Muscle layer of colon (tissue), 2 donors: ENCODE measurements at regions not wholly inside any gene's neighbourhood (a gene's known extent, or its start where the extent isn't known, plus 50 kb on each side); places are given as distances from the start of the nearest gene placed in this dataset.

ENCODE experiments used
- H3K27ac ChIP-seq: one replicate; pipeline ENCODE4 v1.7.0; 2013; ENCODE audit warnings: low read depth, mild to moderate bottlenecking, low read length, moderate library complexity
- H3K27me3 ChIP-seq, 2 donors: one replicate each; pipeline ENCODE4 v1.7.0; 2013; ENCODE audit warnings: low read length in 2 of 2, mild to moderate bottlenecking in 2 of 2; ENCODE audit not compliant: insufficient read depth in 2 of 2, control insufficient read depth in 1 of 2
- H3K36me3 ChIP-seq: one replicate; pipeline ENCODE4 v1.7.0; 2013; ENCODE audit warnings: mild to moderate bottlenecking, low read length; ENCODE audit not compliant: insufficient read depth
- H3K4me1 ChIP-seq: one replicate; pipeline ENCODE4 v1.7.0; 2013; ENCODE audit warnings: mild to moderate bottlenecking, low read length; ENCODE audit not compliant: insufficient read depth
- H3K4me3 ChIP-seq, 2 donors: one replicate each; pipeline ENCODE4 v1.7.0; 2013; ENCODE audit warnings: low read length in 2 of 2, low read depth in 1 of 2, mild to moderate bottlenecking in 1 of 2, moderate library complexity in 1 of 2
- H3K9ac ChIP-seq: one replicate; pipeline ENCODE4 v1.7.0; 2013; ENCODE audit warnings: low read length
- H3K9me3 ChIP-seq: one replicate; pipeline ENCODE4 v1.7.0; 2013; ENCODE audit warnings: mild to moderate bottlenecking, low read length
- donor health status: abdominal sarcoma.
- donor health status: Adenocarcinoma of cecum.

DNA sequence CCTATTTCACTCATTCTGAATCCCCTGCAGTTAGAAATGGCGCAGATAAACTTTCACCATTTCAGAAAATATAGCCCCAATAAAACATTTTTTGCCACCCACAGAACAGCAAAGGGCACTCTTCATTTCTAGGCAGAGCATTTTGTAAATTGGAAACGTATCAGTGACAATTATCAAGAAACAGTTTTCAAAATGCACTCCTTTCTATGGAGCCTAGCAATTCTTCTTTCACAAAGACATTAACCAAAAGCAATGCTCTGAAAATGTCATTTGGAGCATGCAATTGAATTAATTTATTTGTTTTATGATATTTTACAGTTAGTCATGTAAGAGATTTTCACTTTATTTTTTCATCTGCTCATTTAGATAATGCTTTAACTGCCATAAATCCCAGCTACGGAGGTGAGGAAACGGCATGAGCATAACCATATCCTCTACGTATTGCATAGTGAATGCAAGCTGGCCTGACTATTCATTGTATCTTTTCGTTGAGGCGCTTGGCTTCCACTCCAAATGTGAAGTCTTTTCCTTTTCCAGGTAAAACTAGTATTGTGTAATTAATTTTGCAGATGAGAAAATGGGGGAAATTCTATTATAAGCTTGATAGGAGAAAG lies 813.4 kb downstream of the C6orf118 start:
- Histone ChIP-seq H3K4me3 (no peak overlapping the region), H3K27ac (no peak overlapping the region), H3K4me1 (no peaks in the 10 kb centered on the region), H3K9ac (no peak overlapping the region), H3K36me3 (no peaks in the 10 kb centered on the region), H3K9me3 (no peaks in the 10 kb centered on the region), H3K27me3 (no peaks in the 10 kb centered on the region)

DNA sequence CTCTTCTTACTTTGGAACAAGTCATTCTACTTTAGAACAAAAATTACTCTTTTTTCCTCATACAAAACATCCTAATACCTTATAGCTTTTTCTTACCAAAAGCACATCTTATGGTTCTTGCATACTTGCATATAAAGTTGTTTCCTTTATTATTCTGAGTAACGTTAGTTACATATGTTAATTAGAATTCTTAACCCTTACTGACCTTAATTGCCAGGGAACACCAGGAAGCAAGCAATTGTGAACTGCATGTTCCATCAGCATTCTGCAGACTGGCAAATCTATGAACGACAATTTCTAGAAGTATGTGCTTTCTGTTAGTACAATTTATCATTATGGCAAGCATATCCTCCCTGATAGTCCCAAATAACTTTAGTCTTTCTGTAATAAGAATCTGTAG lies 831.0 kb downstream of the C6orf118 start:
- H3K27me3 ChIP-seq, result no peaks in the 10 kb centered on the region
- no peak overlapping the region for H3K27ac ChIP-seq
- no peak overlapping the region for H3K9ac ChIP-seq
- no peaks in the 10 kb centered on the region for H3K36me3 ChIP-seq
- H3K4me3 ChIP-seq, result no peak overlapping the region
- no peaks in the 10 kb centered on the region for H3K4me1 ChIP-seq
- no peaks in the 10 kb centered on the region for H3K9me3 ChIP-seq

DNA sequence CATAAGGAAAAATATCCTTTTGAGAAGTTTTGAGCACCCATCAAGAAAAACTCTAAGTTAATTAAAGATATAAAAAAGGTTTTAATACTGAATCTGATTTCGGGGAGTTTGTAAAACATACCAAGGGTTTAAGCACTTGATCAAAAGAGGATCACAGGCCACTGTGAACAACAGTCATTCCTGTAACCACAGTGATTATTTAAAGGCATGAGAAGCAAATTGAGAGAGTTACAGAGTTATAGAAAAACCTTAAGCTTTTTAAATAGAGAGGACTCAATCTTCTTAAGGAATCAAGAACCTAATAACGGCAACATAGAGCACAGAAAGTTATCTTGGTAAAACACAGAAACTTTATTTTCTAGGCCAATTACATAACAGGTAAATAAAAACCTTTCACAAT lies 831.6 kb downstream of the C6orf118 start:
- H3K9me3 ChIP-seq, result no peaks in the 10 kb centered on the region
- no peaks in the 10 kb centered on the region for H3K27me3 ChIP-seq

DNA sequence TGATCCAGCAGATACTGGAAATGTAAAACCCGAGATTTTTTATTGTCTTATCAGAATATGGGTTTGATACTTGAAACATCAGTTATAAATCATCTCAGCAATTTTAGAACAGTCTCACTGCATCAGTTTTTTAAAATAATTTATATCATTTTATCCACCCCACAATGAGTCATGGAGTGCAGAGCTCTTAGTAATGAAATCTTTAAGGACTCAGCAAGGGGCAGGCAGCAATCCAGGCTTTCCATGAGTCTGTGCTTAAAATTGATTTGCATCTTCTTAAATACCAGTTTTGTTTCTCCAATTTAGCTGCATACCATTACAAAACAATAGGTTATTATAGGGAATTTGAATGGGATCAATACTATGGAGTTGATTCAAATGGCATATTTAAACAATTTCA lies 832.3 kb downstream of the C6orf118 start:
- no peaks in the 10 kb centered on the region for H3K4me1 ChIP-seq
- H3K27ac ChIP-seq, result no peak overlapping the region
- H3K4me3 ChIP-seq, result no peak overlapping the region
- H3K36me3 ChIP-seq, result no peaks in the 10 kb centered on the region
- no peaks in the 10 kb centered on the region for H3K27me3 ChIP-seq
- H3K9me3 ChIP-seq, result no peaks in the 10 kb centered on the region
- no peak overlapping the region for H3K9ac ChIP-seq

More for the DNA sequence above, 831.6 kb downstream of the C6orf118 start:
- no peaks in the 10 kb centered on the region for H3K36me3 ChIP-seq
- H3K27ac ChIP-seq, result no peak overlapping the region
- no peak overlapping the region for H3K4me3 ChIP-seq
- no peak overlapping the region for H3K9ac ChIP-seq
- H3K4me1 ChIP-seq, result no peaks in the 10 kb centered on the region

DNA sequence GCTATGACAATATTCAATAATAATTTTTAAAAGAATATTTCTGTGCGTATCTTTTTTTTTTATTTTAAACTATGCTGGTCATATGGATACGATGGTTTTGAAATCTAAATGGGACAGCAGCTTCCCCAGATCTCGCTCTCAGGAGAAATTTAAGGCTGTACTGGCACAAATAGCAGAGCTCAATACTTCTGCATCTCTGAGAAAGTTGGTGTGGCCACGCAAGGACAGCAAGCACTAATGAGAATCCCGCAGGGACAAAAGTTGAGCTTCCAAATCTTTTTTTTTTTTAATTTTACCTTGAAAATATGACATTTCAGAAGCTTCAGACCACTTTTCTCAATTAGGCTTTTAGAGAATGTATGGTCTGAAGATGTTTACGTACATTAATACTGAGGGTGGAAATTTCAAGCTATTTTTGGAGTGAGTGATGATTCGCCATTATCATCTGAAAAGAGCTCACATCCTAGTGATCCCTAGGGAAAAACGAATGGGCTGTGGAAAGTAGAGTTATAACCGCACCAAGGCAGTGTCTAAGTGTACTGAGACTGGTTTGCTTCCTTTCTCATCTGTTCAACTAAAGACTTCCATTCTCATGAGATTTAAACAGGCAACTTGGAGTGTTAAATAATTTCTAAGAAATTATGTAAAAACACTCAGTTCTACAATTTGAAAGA lies 840.0 kb downstream of the C6orf118 start:
- H3K9me3 ChIP-seq, result no peaks in the 10 kb centered on the region
- H3K27me3 ChIP-seq, result no peaks in the 10 kb centered on the region
- no peaks in the 10 kb centered on the region for H3K4me1 ChIP-seq
- H3K4me3 ChIP-seq, result no peak overlapping the region
- no peak overlapping the region for H3K27ac ChIP-seq
- H3K9ac ChIP-seq, result no peak overlapping the region
- H3K36me3 ChIP-seq, result no peaks in the 10 kb centered on the region

DNA sequence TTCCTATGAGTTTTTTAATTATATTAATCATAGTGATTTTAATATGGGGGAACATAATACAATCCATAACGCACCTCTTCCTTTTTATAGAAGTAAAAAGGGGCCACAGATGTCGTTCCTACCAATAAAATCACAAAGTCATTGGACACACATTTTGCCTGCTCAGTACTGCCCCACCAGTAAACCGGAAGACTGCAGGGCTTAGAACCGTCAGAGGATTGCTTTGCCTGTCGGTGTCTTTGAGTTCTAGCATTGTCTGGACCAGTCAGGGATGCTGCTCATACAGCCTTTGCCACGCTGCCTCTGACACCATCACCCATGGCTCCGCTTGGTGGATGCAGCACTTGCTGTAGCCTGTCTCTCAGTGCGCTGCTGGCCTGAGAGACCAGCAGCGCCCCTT lies 853.6 kb downstream of the C6orf118 start:
- Histone ChIP-seq H3K4me3 (no peak overlapping the region), H3K36me3 (no peaks in the 10 kb centered on the region), H3K27ac (no peak overlapping the region), H3K27me3 (no peaks in the 10 kb centered on the region), H3K9ac (no peak overlapping the region), H3K9me3 (no peaks in the 10 kb centered on the region), H3K4me1 (no peaks in the 10 kb centered on the region)

DNA sequence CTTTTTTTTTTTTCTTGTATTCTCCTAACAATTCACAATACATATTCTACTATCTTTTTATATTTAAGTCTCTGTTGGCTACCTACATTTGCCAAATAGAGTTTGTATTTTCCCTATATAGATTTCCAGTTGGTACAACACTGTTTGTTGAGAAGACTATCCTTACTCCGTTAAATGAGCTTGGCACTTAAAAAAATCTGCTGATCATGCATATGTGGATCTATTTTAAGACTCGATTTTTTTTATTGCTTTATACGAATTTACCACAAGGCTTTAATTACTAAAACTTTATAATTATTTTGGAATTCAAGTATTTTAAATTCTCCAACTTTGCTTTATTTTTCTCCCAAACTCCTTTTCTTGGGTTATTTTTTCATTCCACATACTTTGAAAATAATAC lies 855.6 kb downstream of the C6orf118 start:
- Histone ChIP-seq H3K4me1 (no peaks in the 10 kb centered on the region), H3K36me3 (no peaks in the 10 kb centered on the region), H3K9ac (no peak overlapping the region), H3K27ac (no peak overlapping the region), H3K9me3 (no peaks in the 10 kb centered on the region), H3K27me3 (no peaks in the 10 kb centered on the region), H3K4me3 (no peak overlapping the region)

DNA sequence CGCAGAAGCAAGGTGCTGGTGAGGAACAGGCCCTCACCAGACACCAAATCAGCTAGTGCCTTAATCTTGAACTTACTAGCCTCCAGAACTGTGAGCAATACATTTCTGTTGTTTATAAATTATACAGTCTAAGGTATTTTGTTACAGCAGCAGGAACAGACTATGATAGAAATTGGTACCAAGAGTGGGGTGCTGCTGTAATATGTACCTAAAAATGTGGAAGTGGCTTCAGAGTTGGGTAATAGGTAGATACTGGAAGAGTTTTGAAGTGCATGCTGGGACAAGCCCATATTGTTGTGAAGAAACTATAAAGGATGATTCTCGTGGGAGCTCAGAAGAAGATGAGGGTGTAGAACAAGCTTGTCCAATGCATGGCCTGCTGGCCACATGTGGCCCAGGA lies 866.8 kb downstream of the C6orf118 start:
- Histone ChIP-seq H3K9me3 (no peaks in the 10 kb centered on the region), H3K4me3 (no peak overlapping the region), H3K36me3 (no peaks in the 10 kb centered on the region), H3K9ac (no peak overlapping the region), H3K27ac (no peak overlapping the region), H3K27me3 (no peaks in the 10 kb centered on the region), H3K4me1 (no peaks in the 10 kb centered on the region)

DNA sequence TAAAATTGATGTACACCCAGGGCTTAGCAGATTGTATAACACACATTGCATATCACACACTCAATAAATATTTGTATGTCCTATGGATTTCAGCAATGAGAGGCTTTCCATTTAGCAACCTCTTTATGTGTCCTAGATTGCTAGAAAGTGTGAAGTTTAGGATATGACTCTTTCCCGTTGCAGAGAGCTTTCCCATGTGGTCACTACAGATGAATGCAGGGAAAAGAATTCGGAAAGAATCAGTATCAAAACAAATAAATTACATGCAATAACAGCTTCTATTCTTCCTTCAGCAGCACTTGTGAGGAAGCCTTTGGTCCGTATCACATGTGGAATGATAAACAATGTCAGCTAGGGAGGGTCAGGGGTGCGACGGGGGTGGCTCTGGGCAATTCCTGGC lies 870.1 kb downstream of the C6orf118 start:
- H3K4me1 ChIP-seq, result no peaks in the 10 kb centered on the region
- no peak overlapping the region for H3K9ac ChIP-seq
- H3K36me3 ChIP-seq, result no peaks in the 10 kb centered on the region
- H3K4me3 ChIP-seq, result no peak overlapping the region
- H3K27ac ChIP-seq, result no peak overlapping the region
- no peaks in the 10 kb centered on the region for H3K9me3 ChIP-seq
- no peaks in the 10 kb centered on the region for H3K27me3 ChIP-seq

DNA sequence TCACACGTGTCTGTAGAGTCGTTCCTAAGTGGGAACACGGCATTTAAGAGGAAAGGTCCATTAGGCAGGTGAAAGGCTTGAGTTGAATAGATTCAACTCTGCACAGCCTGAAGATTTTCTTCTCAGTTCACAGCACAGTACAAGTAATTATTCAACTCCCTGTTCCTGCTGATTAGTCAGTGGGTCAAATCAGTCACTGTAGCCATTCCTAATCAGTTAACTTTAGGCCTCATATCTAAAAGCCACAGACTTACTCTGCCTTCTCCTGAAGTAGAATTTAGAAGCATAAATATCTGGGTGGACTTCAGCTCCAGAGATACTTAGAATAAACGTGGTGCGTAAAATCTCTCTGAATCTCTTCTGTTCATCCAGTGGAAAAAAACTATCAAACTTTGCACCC lies 872.4 kb downstream of the C6orf118 start:
- Histone ChIP-seq H3K4me1 (no peaks in the 10 kb centered on the region), H3K27me3 (no peaks in the 10 kb centered on the region), H3K4me3 (no peak overlapping the region), H3K9ac (no peak overlapping the region), H3K9me3 (no peaks in the 10 kb centered on the region), H3K36me3 (no peaks in the 10 kb centered on the region), H3K27ac (no peak overlapping the region)

DNA sequence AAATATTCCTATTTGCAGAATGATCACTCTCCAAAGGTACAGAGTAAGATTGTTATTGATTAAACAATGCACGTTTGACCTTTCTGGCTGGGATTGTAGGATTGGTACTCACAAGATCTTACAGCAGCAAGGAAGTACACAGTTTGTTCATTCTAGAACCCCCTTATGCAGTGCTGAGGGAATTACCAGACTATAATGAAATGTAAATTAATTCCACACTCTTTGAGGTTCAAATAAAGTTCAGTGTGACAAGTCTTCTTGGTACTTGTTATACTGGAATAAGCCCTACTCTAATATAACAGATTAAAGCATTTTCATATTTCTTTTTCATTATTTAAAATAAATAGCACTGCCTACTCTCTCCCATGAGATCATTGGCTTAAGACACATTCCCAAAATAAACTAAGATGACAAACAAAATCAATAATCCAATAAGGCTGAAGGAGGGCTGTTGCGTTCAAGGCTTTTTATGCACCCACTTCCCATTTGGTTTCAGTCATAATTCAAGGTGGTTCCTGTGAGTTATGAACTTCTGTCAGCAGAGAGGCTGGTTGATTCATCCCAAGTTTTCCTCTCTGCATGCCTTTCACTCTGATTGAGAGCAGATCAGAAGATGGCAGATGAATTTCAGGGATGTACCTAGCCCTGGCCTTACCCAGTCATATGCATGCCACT lies 881.5 kb downstream of the C6orf118 start:
- no peaks in the 10 kb centered on the region for H3K4me1 ChIP-seq
- H3K9ac ChIP-seq, result no peak overlapping the region
- no peak overlapping the region for H3K27ac ChIP-seq
- H3K27me3 ChIP-seq, result no peaks in the 10 kb centered on the region
- H3K9me3 ChIP-seq, result no peaks in the 10 kb centered on the region
- no peaks in the 10 kb centered on the region for H3K36me3 ChIP-seq
- no peak overlapping the region for H3K4me3 ChIP-seq

DNA sequence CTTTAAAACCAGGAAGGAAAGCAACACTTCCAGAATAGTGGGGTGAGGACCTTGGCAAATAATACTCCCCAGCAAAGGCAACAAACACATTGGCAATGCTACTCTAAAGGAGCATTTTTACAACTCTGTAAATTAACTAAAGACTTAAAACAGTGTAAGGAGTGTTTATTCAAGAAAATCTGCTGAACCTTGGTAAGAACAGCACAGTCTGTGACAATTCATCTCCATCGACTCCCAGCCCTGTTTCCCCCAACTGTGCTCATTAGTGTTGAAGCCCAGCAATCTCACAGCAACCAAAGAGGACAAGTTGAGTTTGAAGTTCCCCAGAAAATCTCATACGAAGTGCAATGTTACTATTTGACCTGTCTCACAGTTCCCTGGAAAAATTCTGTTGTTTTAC lies 884.9 kb downstream of the C6orf118 start:
- H3K27ac ChIP-seq, result no peak overlapping the region
- no peaks in the 10 kb centered on the region for H3K9me3 ChIP-seq
- H3K9ac ChIP-seq, result no peak overlapping the region
- no peaks in the 10 kb centered on the region for H3K36me3 ChIP-seq
- no peaks in the 10 kb centered on the region for H3K27me3 ChIP-seq
- H3K4me1 ChIP-seq, result no peaks in the 10 kb centered on the region
- no peak overlapping the region for H3K4me3 ChIP-seq
